Activated CD4-positive, alpha-beta T cell treated with anti-CD3 and anti-CD28 coated beads for 24 hours (primary cell): ENCODE measurements at regions not wholly inside any gene's neighbourhood (a gene's known extent, or its start where the extent isn't known, plus 50 kb on each side); places are given as distances from the start of the nearest gene placed in this dataset.

Source experiments
- DNase-seq, 2 donors: peaks; one replicate each; pipeline ENCODE4 v3.0.0-alpha.2; 2020; ENCODE audit warnings: low read depth in 2 of 2

DNA sequence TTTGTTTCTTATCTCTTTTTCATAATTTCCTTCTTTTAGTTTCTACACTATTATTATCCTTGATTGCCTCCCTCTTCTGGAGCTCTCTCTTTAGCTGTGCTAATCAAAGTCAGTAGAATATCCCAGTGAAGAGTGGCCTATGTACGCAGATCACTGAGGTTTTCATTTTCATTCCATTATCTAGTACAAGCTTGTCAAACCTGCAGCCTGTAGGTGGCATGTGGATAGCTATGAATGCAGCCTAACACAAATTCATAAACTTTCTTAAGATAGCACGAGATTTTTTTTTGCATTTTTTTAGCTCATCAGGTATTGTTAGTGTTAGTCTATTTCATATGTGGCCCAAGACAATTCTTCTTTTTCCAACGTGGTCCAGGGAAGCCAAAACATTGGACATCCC lies 825.7 kb upstream of the MAP3K7 start:
- no peak for DNase-seq

GRCh38 chr6:91407706-91408105 lies 820.8 kb upstream of the MAP3K7 start:
- DNase-seq = no peak

DNA sequence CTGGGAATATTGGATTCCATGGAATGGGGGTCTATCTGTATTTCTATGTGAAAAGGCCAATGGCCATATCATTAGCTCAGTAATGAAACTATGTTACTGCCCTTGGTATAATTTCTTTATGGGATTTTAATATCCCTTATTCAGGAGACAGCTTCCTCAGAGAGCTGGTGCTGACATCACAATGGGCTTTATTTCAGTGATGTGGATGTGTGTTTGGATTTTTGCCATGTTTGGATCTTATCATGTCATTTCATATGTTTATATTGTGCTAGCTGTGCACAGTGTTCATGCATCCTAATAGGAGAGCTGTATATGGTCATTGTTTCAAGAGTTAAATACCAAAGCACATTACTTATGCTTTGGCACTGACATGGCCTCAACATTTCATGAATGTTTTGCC lies 806.1 kb upstream of the MAP3K7 start:
- no peak for DNase-seq

DNA sequence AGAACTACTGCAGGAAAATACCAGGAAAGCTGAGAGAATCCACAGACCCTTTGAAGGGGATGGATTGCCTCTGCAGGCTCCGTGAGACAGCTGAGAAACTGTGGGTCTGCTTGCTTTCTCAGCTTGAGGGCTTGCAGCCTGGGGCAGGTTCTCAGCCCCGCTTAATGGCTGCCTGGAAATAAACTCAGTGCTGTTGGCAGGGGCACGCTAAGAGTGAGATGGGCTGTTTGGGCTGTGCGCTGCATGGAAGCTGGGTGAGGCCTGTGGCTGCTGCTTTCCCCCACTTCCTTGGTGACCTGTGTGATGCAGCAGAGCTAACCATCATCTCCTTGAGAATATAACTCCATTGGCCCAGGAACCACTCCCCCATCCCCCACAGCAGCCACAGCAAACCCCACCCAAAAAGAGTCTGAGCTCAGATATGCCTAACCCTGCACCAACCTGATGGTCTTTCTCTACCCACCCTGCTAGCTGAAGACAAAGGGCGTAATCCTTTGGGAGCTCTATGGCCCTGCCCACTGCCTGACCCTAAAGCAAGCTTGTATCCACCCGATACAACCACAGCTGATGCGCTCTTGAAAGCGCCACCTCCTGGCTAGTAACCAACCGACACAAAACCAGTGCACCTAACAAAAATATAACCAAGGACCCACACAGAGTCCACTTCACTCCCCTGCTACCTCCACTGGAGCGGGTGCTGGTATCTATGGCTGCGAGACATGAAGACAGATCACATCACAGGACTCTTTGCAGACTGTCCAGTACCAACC lies 800.6 kb upstream of the MAP3K7 start:
- DNase-seq = no peak

DNA sequence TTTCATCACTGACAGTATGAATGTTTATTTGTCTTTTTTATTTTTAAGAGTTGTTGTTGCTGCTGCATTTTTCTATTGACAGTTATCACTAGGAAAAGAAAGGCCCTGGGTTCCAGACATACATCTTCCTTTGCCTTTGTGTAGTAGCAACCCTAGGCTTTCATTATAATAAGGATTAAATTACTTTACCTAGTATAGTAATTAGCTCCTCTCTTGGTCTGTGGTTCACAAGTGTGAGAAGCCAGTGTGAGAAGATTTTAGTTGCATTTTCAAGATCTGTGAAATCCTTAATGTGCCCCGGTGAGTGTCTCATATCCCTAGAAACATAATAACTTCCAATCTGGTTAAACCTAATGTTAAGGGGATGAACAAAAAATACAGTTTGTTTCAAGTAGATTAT lies 799.3 kb upstream of the MAP3K7 start:
- DNase-seq = no peak

DNA sequence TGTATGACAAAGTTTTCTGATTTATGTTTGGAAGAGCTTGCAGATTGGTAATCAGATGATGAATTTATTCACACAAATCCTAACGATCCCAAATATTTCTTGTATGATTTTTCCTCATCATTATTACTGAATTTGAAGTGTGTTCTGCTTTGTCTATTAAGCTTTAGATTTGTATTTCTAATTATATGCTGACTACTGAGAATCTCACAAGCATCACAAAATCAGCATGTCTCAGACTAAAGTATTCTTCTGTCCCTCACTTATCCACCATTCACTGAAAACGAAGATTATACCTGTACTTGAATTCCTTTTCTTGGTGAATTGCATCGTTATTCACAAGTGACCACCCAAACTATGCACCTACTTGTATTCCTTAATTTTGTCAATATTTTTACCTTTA lies 796.3 kb upstream of the MAP3K7 start:
- DNase-seq = no peak

DNA sequence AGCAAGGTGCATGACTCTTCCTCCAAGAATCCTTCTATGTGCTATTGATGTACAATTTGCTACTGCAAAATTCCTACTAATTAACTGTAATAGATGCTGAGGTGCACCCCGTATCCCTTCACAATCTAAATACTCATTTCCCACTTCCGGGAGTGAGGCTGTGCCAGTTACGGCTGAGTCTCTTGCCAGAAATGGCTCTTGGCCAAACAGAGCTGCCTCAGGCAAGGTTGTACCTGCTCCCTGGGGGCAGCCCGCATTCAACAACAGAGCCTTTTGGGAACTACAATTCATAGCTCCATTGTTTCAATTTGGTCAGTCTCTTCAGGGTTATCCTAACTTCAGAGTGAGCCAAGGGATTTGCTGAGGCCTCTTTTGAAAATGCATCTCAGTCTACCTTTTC lies 789.8 kb upstream of the MAP3K7 start:
- no peak for DNase-seq

DNA sequence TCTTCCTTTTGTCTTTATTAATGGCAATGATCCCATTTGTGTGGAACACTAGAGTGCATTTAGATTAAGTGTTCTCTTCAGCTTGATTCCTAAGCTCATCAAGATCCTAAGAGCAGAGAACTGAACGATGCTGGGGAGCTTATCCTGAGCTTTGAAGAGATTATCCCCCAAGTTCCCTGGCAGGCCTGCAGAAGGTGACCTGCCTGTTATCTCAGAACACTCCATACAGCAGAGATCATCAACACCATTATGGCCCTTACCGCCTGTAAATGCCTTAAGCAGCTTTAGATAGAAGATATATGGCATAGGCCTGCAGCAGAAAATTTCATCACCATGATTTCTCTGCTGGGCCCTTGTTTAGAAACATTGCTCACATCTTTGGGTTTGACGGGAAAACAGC lies 779.9 kb upstream of the MAP3K7 start:
- no peak for DNase-seq

- DNase-seq = no peak
These were observed 772.1 kb upstream of the MAP3K7 start for GRCh38 chr6:91358986-91359385.

GRCh38 chr6:91352878-91353277 lies 766.0 kb upstream of the MAP3K7 start:
- no peak for DNase-seq

DNA sequence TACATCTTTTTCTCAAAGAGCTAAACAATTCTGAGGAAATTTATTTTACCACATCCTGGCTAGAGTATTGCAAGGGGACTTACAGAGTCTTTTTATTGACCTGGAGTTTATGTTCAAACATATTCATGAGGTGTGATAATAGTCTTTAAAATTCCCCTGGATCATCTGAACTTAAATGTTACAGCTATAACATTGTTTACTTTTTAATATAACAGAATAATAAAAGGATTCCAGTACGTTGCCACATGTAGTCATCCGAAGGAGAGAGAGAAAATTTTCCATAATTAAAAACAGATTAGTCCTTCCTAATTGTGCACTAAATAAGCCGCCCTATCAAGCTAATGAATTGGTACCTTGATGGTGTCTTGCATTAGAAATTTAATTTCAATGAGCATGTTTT lies 765.4 kb upstream of the MAP3K7 start:
- no peak for DNase-seq

GRCh38 chr6:91350146-91350908 lies 763.5 kb upstream of the MAP3K7 start:
- DNase-seq = no peak

GRCh38 chr6:91341473-91341872 lies 754.6 kb upstream of the MAP3K7 start:
- DNase-seq = no peak

DNA sequence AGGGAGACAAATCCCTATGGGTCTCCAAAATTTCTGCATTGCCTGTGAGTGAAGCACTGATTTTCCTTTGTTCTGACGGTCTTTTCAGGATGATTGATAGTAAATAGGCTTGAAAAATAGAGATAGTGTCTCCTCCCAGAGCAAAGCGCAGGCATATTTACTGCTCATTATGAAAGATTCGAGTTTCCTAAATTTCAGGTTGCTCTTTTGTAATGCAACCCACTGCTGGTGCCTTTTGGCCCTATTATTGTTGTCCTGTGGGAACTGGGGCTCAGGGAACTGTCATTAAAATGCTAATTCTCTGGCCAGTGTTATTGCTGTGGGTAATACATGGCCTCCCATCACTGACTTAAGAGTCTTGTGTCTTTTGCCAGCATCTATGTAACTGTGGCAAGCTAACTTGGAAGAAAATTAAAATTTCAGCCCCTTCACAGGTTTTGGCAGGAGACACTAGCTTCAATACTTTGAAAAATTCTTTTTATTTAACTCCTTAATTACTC lies 754.1 kb upstream of the MAP3K7 start:
- DNase-seq = no peak

GRCh38 chr6:91337967-91338366 lies 751.1 kb upstream of the MAP3K7 start:
- DNase-seq = no peak

DNA sequence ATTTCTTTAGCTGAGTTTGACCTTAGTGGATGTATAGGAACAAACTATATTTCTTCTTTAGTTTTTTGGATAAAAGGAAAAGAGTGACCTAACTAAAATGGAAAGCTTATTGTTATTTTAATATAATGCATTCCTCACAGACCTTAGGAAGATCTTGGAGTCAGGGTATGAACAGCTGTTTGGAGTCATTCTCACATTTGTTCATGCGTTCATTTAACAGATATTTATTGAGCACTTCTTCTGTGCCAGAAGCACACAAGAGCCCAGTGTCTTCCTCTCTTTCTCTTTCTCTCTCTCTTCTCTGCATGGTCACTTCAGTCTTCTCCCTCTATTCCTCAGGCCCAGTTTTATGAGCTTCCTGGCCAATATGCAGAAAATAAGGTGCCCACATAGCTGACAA lies 744.0 kb upstream of the MAP3K7 start:
- DNase-seq = no peak

- no peak for DNase-seq
These were observed 741.4 kb upstream of the MAP3K7 start for GRCh38 chr6:91328241-91328640.

DNA sequence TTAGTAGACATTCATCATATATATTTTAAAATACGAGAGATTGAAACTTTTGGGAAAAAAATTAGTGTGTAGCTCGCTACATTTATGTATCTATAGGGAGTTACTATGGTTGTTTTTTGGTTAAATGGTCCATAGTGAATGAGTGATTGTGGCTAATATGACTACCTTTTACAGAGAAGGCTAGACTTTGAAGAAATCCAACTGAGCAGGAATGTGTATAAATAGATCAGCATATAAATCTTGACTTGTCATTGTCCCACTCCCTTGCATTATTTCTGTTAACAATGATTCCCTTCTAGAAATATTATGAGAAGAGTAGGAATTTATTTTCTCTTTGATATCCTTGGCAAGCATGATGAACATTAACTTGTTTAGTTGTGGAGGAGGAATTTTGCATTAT lies 737.8 kb upstream of the MAP3K7 start:
- no peak for DNase-seq

DNA sequence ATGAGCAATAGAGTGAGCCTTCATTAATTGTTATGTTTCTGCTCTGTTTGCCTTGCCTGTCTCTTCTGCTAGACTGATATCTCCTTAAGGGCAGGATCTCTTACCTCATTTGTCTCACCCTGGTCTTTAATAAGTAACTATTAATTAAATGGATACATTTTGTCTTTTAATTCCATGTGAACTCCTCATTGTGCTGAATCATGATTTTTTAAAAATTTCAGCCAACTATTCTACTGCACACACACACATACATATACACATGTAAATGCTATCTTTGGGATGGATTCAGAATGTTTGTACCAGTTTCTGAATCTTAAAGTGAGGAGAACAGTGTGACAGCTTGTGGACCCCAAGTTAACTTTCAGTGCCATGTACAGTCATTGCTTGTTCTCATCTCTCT lies 731.1 kb upstream of the MAP3K7 start:
- DNase-seq = no peak

DNA sequence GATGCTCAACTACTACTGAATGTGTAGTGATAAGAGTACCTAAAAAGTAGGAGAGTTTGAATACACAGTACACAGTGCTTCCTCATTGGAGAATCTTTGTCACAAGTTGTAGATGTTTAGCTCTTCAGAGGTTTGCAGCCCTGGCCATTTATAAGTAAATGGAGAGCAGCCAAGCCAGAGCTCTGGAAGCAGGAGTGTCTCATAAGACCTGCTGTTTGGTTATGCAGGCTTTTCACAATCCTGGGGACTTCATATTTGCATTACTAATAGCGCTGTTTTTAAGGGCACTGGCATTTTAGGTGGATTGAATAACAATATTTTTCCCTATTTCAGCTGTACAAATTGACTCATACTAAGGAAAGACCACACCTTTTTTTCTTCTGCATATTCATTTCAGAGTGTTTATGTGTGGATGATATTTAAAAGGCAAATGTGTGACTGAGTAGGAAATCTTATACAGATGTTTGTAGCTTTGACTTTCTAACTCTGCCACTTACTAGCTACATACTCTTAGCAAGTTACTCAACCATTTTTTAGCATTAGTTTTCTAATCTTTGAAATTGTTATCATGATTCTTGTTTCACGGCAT lies 730.5 kb upstream of the MAP3K7 start:
- no peak for DNase-seq

DNA sequence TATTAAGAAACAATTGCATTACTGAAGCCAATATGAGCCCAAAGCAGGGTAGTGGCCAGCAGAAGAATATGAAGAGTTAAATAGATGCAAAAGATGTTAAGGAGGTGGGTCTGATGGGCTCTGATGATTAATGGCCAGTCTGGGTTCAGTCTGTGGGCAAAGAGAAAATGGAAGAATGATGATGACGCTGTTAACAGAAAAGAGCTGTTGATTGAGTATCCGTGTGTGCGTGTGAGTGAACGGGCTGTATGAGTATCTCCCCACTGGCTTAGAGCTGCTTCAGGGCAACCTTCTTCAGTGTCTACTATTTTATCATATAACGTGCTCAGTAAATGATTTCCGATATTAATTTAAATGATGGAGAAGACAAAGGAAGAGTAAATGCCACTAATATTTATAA lies 723.3 kb upstream of the MAP3K7 start:
- no peak for DNase-seq

- DNase-seq = no peak
These were observed 718.9 kb upstream of the MAP3K7 start for GRCh38 chr6:91305755-91306154.

DNA sequence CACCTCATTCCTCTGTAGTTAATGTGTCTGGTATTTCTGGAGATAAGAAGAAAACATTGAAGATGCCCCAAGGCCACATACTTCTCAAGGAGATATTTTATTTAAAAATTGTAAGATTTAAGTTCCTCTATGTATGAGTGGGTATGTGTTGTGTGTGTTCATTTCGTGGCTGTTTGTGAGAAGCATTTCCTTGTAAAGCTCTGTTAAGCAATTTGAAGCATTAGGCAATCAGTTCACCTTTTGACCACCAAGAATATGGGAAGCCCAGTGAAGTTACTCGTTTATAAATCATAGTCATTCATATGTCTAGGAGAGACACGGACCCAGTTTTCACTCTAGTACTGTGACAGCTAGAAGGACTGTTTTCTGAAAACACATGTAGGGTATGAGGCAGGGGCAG lies 717.6 kb upstream of the MAP3K7 start:
- DNase-seq = no peak
